HG03457 (cell line): ENCODE measurements at regions not wholly inside any gene's neighbourhood (a gene's known extent, or its start where the extent isn't known, plus 50 kb on each side); places are given as distances from the start of the nearest gene placed in this dataset.

Source experiments
- ATAC-seq: cut with Tn5 transposase; IDR thresholded peaks from one replicate; pipeline ENCODE4 v1.9.1; 2021; ENCODE audit warnings: moderate number of reproducible peaks; ENCODE audit not compliant: unreplicated experiment

DNA sequence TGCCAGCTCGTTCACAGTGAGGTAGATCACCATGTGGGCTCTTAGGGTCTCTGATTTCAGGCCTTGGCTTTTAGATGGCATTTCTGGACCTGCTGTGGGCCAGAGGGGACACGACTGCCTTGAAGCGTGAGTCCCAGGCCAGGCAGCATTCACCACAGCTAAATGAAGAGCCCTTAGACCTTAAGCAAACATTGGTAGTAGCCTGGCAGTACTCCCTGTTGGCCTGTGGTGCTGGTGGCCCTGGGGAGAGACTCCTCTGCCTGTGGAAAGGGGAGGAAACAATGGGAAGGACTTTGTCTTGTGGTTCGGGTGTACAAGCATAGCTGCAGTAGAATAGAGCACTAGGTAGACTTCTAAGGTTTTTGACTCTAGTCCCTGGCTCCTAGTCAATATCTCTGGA lies 456.0 kb upstream of the DCC start:
- no peak for ATAC-seq

DNA sequence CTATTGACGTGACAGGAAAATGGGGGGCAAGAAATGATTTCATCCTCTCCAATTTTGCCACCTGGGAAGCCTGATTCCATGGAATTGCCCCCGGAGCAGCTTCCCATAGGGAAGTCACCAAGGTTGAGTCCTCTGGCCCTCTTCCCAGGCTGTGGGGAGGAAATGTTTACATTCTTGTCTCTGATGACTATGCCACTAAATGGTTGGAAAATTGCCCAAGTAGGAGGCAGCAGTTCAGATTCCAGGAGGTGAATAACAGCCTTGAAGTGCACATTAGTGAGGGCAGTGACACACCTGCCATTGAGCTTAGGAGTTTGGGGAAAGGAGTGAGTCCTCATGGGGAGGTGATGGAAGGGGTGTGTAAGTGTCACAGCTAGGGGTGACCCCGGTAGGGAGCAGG lies 449.2 kb upstream of the DCC start:
- no peak for ATAC-seq

DNA sequence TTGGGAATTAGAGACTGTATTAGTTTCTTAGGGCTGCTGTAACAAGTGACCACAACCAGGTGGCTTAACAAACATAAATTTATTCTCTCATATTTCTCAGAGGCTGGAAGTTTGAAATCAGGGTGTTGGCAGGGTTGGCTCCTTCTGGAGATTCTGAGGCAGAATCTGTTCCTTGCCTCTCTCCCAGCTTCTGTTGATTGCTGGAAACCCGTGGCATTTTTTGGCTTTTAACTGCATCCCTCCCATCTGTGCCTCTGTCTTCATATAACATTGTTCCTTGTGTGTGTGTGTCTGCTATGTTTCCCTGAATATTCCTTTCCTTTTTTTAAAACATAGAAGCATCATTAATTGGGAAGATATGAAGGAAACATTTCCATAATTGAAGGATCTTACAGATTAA lies 448.1 kb upstream of the DCC start:
- ATAC-seq = no peak

- no peak for ATAC-seq
Measured at GRCh38 chr18:51897884-51898283, 442.1 kb upstream of the DCC start.

DNA sequence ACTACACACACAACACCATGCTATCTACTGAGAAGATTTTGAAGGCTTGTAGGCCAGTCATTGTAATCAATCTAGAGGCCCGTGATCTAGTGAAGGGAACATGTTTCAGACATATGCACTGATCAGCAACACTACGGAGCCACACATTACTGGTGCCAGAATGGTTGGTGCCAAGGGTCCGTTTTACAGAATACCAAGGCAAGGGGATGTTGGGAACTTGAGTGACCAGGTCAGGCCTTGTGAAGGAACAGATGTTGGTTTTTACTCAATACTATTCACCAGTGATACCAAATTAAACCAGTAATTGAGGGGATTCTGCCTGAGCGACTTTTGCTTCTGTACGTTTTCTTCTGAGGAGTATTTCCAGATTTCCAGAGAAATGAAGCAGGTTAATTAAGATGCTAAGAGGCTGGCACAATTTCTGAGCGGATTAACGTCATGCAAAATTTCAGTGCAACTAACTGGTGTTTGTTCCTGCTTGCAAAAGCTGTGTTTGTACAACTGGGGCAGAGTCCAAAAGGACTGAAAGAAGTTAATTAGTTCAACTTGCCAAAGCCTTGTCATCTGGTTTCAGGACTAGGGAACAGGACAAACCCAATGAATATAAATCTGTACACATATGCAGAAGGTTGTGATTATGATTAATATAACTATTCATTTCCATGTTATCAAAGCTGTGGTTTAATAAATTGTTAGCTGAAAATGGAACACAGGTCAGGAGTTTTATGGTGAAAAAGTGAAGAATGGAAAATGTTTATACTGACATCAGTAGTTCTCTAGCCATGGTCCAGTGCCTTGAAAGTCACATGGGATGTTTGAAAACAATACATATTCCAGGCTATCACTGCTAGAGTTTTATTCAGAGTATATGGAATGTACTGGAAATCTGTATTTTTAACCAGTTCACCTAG lies 432.1 kb upstream of the DCC start:
- no peak for ATAC-seq

- ATAC-seq = no peak
Measured at GRCh38 chr18:51908598-51908944, 431.4 kb upstream of the DCC start.

DNA sequence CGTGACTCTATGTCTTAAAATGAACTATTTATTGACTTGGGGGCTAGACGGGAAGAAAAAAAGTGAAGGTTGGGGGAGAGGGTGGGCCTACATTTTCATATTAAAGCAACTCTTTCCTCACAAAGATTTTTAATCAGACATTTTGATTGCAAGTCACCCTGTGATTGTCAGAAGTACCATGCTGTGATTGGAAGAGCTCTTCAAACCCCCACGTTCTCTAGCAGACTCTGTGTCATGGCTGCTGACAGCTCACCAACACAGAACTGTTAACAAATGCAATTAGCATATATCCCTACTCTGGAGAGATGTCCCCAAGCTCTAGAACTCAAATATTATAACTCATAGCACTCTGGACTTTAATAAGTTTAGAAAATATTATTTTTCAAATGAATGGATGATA lies 428.4 kb upstream of the DCC start:
- no peak for ATAC-seq

- ATAC-seq = no peak
Measured at GRCh38 chr18:51912381-51912780, 427.6 kb upstream of the DCC start.

GRCh38 chr18:51915176-51915575 lies 424.8 kb upstream of the DCC start:
- ATAC-seq = no peak

DNA sequence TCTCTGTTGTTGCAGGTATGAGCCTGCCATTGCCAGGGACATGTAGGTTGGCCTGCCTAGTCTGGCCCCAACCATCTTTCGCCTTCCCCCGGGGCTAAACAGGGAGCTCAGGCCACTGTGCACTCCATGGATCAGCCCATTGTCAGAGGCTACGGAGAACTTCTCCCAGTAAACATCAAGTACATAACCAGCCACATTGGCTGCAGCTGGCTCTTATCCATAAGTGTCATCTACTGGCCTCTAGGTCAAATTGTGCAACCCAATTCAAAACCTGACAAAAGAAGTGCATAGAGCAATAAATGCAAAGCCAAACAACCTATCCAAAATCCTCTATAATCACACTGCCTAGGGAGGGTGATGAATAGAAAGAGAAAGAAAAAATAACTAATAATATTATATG lies 418.1 kb upstream of the DCC start:
- ATAC-seq = no peak

- ATAC-seq = no peak
Measured at GRCh38 chr18:51933903-51934302, 406.1 kb upstream of the DCC start.

DNA sequence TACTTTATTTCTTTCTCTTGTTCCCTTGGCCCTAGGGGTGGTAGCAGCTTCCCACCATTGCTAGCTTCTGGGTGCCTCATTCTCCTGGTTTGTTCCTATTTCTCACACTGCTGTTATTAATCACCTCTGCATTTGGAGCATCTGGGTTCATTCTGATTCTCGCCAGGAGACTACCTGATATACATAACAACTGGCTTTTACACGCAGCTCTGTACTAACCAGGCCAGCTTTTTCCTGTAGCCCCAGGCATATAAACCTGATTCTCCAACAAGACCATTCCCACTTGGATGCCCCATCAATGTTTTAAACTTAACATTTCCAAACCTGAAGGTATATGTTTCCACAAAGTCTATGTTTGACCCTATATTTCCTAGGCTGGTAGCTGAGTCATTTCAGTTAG lies 403.9 kb upstream of the DCC start:
- ATAC-seq = no peak

DNA sequence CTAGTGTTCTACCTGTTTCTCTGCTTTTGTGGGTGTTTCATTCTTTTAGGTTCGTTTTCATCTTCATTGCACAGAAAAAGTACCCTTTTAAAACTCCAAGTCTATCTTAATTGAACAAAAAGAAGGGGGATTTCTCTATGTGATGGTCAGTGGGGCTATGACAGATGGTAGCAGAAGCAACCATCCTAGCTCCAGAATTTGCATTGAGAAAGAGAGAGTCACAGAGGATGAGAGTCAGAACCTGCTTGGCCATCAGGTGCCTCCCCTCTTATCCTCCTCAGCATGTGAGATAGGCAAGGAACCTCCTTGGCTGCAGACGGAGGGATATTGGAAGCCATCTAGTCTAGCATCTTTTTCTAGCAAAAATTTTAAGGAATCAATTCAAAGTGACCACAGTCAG lies 398.0 kb upstream of the DCC start:
- ATAC-seq = no peak

- ATAC-seq = no peak
Measured at GRCh38 chr18:51943281-51943680, 396.7 kb upstream of the DCC start.

GRCh38 chr18:51946946-51947345 lies 393.1 kb upstream of the DCC start:
- ATAC-seq = no peak

DNA sequence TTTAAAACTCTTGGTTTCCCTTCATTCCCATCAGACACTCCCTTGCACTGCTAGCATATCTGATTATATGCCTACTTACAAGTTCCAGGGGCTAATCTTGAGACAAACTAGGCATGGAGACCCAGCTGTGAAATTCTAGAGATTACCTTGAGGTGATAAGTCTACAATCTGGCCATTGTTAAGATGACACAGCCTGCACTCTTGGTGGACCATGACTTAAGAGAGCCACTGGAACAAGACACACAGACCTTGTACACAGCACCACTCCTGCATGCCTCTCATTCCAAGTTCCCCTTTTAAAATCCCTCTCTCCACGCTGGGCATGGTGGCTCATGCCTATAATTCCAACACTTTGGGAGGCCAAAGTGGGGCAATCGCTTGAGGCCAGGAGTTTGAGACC lies 387.2 kb upstream of the DCC start:
- ATAC-seq = no peak

DNA sequence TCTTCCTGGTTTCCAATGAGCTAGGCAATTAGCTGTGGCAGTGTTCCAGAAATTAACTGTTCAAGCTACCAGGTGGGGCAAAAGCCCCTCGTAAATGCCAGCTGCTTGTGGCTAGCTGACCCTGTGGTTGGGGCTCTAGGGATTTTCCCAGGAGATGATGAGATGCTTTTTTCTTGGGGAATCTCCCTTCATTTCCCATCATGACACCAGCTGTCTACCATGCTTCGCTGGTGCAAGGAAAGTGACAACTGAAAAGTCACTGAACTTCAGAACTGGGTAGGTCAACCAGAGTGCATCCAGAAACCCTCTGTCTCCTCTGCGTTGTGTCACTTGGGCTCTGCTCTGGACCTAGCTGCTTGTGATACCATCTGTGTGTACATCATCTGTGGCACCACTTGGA lies 386.5 kb upstream of the DCC start:
- peak; percentile 94 for ATAC-seq

DNA sequence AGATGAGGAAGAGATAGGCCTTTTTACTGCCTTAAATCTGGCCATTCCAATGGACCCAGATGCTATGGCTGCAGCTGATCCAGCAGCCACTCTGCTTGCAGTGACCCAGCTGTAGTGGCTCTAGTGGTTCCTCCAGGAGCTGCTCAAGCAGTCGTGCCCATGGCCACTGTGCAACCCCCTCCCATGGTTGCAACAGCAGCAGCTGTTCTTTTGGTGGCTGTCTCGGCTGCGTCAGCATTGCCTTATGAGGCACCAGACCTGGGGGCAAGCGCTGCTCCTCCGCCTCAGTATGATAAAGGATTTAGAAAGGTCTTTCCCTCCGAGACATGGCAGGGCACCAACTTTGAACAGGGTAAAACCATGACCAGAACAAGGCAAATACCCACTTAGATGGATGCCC lies 384.9 kb upstream of the DCC start:
- ATAC-seq = no peak

- ATAC-seq = no peak
Measured at GRCh38 chr18:51957001-51957400, 383.0 kb upstream of the DCC start.

DNA sequence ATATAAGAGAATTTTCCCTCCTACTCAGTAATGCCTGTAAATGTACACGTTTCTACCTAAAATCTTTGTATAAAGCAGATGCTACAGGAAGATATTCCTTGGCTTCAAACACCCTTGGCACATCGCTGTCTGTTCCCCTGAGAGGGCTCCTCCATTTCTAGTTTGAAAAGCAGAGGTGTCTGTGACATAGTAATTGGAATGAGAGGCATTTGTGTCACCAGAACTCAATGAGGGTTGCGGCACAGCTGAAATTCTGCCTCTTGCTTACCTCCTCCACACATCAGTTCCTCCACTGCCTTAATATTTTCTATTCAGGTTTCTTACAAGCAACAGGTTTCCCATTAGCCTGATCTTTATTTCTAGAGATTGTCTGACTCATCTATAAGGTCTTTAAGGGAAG lies 359.9 kb upstream of the DCC start:
- no peak for ATAC-seq

- no peak for ATAC-seq
Measured at GRCh38 chr18:51988277-51988676, 351.7 kb upstream of the DCC start.

- ATAC-seq = no peak
Measured at GRCh38 chr18:51997129-51997528, 342.9 kb upstream of the DCC start.

GRCh38 chr18:51998066-51998465 lies 341.9 kb upstream of the DCC start:
- ATAC-seq = no peak
